Endodermal cell (in vitro differentiated cells): ENCODE measurements at regions not wholly inside any gene's neighbourhood (a gene's known extent, or its start where the extent isn't known, plus 50 kb on each side); places are given as distances from the start of the nearest gene placed in this dataset.
A peak's percentile ranks its signal among the peaks of the same experiment; 100 is the strongest.

Experiments used
- DNase-seq: peaks from one replicate; pipeline ENCODE4 v3.0.0-alpha.2; 2017
- H3K27ac ChIP-seq: 2 replicates; pipeline ENCODE4 v1.5.1; 2013; ENCODE audit warnings: mild to moderate bottlenecking, low read depth, low read length, moderate library complexity
- H3K27me3 ChIP-seq: 2 replicates; pipeline ENCODE4 v1.6.1; 2013; ENCODE audit warnings: mild to moderate bottlenecking, low read length, moderate library complexity; ENCODE audit not compliant: insufficient read depth, control insufficient read depth, poor library complexity, severe bottlenecking
- H3K36me3 ChIP-seq: 2 replicates; pipeline ENCODE4 v1.7.0; 2013; ENCODE audit warnings: mild to moderate bottlenecking, low read length, moderate library complexity; ENCODE audit not compliant: control insufficient read depth, insufficient read depth
- H3K4me1 ChIP-seq: one replicate; pipeline ENCODE4 v1.7.0; 2013; ENCODE audit warnings: low read length; ENCODE audit not compliant: control insufficient read depth, insufficient read depth
- H3K4me3 ChIP-seq: 2 replicates; pipeline ENCODE4 v1.5.1; 2013; ENCODE audit warnings: mild to moderate bottlenecking, low read length, moderate library complexity
- H3K9ac ChIP-seq: 2 replicates; pipeline ENCODE4 v1.6.1; 2013; ENCODE audit warnings: mild to moderate bottlenecking, low read length, moderate library complexity; ENCODE audit not compliant: poor library complexity, severe bottlenecking; ENCODE audit errors: extremely low read depth
- H3K9me3 ChIP-seq: 2 replicates; pipeline ENCODE4 v1.6.1; 2013; ENCODE audit warnings: mild to moderate bottlenecking, low read length, moderate library complexity; ENCODE audit not compliant: control insufficient read depth
- H3K27ac Mint-ChIP-seq: 2 replicates; pipeline ENCODE4 v1.8.0; 2020; ENCODE audit warnings: mixed read lengths
- H3K27me3 Mint-ChIP-seq: 2 replicates; pipeline ENCODE4 v1.8.0; 2021; ENCODE audit warnings: mild to moderate bottlenecking, mixed read lengths; ENCODE audit not compliant: insufficient read depth
- H3K36me3 Mint-ChIP-seq: 2 replicates; pipeline ENCODE4 v1.8.0; 2020; ENCODE audit warnings: low read depth, mixed read lengths
- H3K4me1 Mint-ChIP-seq: 2 replicates; pipeline ENCODE4 v1.8.0; 2020; ENCODE audit warnings: mixed read lengths
- H3K4me3 Mint-ChIP-seq: 2 replicates; pipeline ENCODE4 v1.8.0; 2020; ENCODE audit warnings: mild to moderate bottlenecking, moderate library complexity, mixed read lengths
- H3K9me3 Mint-ChIP-seq: 2 replicates; pipeline ENCODE4 v1.8.0; 2020; ENCODE audit warnings: mild to moderate bottlenecking, mixed read lengths
- WGBS, 2 experiments: methylation state at CpG; one replicate each; pipeline versions ENCODE4 v1.1.5 to v1.1.7; 2013; ENCODE audit warnings: missing lambda C conversion rate in 2 of 2, mixed read lengths in 1 of 2; ENCODE audit not compliant: insufficient coverage in 1 of 2, insufficient read length in 1 of 2; 5-methylcytosine and 5-hydroxymethylcytosine counted together
- TF ChIP-seq, protein P1 (sequence below): fragments of 200-600 bp; sonication (generic); conservative IDR thresholded peaks from 2 replicates; pipeline ENCODE4 v1.5.0; 2021; ENCODE audit warnings: antibody characterized with exemption, mild to moderate bottlenecking

DNA sequence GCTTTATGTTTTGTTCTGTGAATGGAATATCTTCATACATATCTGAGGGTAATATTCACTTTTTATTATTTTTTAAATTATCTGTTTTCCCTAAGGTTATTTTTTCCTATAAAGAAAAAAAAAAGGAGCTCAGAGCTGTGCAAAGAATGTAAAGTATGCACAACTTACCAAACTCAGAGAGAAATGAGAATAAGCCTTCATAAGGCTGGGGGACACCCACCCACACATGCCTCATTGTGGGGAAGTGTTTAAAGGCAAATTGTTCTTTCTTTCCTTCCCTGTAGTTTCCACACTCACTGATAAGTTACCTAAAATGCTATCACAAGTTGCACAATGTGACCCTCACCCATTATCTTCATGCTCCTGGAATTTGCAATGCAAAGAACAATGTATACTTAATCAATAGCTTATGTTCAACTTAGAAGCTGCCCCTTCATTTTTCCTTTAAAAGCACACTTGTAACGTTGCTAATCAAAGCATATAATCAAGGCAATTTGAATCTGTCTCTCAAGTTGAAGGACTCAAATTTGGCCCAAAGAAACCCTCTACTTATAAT lies 108.1 kb downstream of the GNAT3 start:
- TF ChIP-seq, protein P1, sequence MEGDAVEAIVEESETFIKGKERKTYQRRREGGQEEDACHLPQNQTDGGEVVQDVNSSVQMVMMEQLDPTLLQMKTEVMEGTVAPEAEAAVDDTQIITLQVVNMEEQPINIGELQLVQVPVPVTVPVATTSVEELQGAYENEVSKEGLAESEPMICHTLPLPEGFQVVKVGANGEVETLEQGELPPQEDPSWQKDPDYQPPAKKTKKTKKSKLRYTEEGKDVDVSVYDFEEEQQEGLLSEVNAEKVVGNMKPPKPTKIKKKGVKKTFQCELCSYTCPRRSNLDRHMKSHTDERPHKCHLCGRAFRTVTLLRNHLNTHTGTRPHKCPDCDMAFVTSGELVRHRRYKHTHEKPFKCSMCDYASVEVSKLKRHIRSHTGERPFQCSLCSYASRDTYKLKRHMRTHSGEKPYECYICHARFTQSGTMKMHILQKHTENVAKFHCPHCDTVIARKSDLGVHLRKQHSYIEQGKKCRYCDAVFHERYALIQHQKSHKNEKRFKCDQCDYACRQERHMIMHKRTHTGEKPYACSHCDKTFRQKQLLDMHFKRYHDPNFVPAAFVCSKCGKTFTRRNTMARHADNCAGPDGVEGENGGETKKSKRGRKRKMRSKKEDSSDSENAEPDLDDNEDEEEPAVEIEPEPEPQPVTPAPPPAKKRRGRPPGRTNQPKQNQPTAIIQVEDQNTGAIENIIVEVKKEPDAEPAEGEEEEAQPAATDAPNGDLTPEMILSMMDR = no peak
- Histone ChIP-seq H3K9me3 (peaks cover 6% of the 10 kb centered on the region), H3K27ac (no peak overlapping the region), H3K9ac (no peak overlapping the region), H3K4me1 (peaks cover 16% of the 10 kb centered on the region), H3K4me3 (peak overlapping the region; percentile 41), H3K36me3 (no peaks in the 10 kb centered on the region), H3K27me3 (no peaks in the 10 kb centered on the region)
- H3K4me3 Mint-ChIP-seq = no peak overlapping the region
- H3K36me3 Mint-ChIP-seq = no peaks in the 10 kb centered on the region
- no peak overlapping the region for H3K27ac Mint-ChIP-seq
- H3K27me3 Mint-ChIP-seq = no peaks in the 10 kb centered on the region
- 54 to 60% methylated on average over 1 of the region's 1 CpG for WGBS, 2 experiments
- H3K9me3 Mint-ChIP-seq = peaks cover 4% of the 10 kb centered on the region
- no peak for DNase-seq
- H3K4me1 Mint-ChIP-seq = peaks cover 25% of the 10 kb centered on the region

DNA sequence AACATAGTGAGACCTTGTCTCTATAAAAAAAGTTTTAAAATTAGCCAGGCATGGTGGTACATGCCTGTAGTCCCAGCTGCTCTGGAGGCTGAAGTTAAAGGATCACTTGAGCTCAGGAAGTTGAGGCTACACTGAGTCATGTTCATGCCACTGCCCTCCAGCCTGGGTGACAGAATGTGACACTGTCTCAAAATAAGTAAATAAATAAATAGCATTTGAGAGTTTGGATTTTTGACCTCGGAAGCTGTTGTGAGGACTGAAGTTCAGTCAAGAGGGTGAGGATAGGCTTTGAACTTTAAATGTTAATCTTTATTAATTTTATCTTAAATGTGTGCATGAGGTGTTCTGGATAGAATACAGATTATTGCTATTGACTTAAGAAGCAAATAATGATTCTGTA lies 110.2 kb downstream of the GNAT3 start:
- Histone ChIP-seq H3K9ac (no peak overlapping the region), H3K4me3 (no peak overlapping the region), H3K27me3 (no peaks in the 10 kb centered on the region), H3K4me1 (peaks cover 16% of the 10 kb centered on the region), H3K9me3 (peaks cover under 1% of the 10 kb centered on the region), H3K27ac (no peak overlapping the region), H3K36me3 (no peaks in the 10 kb centered on the region)
- Mint-ChIP-seq H3K27me3 (no peaks in the 10 kb centered on the region), H3K4me3 (no peak overlapping the region), H3K36me3 (no peaks in the 10 kb centered on the region), H3K9me3 (peaks cover under 1% of the 10 kb centered on the region), H3K27ac (no peak overlapping the region), H3K4me1 (peaks cover 25% of the 10 kb centered on the region)
- 83 to 100% methylated on average over 1 of the region's 1 CpG for WGBS, 2 experiments
- TF ChIP-seq, protein P1 = no peak
- no peak for DNase-seq

DNA sequence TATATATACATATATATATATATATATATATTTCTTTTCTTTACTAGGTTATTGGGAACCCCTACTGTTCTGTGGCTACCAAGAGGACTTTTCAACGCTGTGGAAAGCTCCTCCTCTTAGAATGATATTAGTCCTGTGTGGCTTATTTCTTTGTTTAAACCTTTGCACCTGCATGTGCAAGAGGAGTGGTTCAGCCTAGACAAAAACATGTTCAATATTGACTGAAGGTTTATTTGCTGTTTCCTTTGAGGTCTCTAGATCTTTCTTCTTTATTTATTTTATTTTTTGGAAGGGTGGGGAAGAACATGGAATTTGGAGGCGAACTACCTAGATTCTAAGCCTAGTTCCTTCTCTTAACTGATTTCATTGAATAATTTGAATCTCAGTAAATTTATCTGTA lies 118.1 kb downstream of the GNAT3 start:
- 78% methylated on average over 1 of the region's 2 CpGs; no CpG with 5 or more reads in 1 of the 2 experiments for WGBS, 2 experiments
- no peak overlapping the region for H3K9ac ChIP-seq
- Mint-ChIP-seq H3K36me3 (no peaks in the 10 kb centered on the region), H3K27ac (no peak overlapping the region), H3K4me1 (no peaks in the 10 kb centered on the region), H3K9me3 (peaks cover 3% of the 10 kb centered on the region), H3K27me3 (no peaks in the 10 kb centered on the region), H3K4me3 (no peak overlapping the region)
- H3K9me3 ChIP-seq = peaks cover 8% of the 10 kb centered on the region
- H3K36me3 ChIP-seq = no peaks in the 10 kb centered on the region
- no peak overlapping the region for H3K27ac ChIP-seq
- no peak for DNase-seq
- no peaks in the 10 kb centered on the region for H3K4me1 ChIP-seq
- no peak overlapping the region for H3K4me3 ChIP-seq
- TF ChIP-seq, protein P1 = no peak
- H3K27me3 ChIP-seq = no peaks in the 10 kb centered on the region
